Lower lobe of right lung (tissue), 2 donors: ENCODE measurements at regions not wholly inside any gene's neighbourhood (a gene's known extent, or its start where the extent isn't known, plus 50 kb on each side); places are given as distances from the start of the nearest gene placed in this dataset.

Experiments used
- ATAC-seq, 2 donors: fragments of 200-7000 bp; cut with Tn5 transposase; one replicate each; pipeline ENCODE4 v1.9.1; 2020 to 2022; ENCODE audit warnings: mild to moderate bottlenecking in 2 of 2, moderate library complexity in 2 of 2
- DNase-seq: peaks from one replicate; pipeline ENCODE4 v3.0.0-alpha.2; 2020
- H3K27ac ChIP-seq: fragments of 200-600 bp; one replicate; pipeline ENCODE4 v1.8.0; 2022
- H3K27me3 ChIP-seq: fragments of 200-600 bp; one replicate; pipeline ENCODE4 v1.8.0; 2022; ENCODE audit warnings: low read depth
- H3K36me3 ChIP-seq: fragments of 200-600 bp; one replicate; pipeline ENCODE4 v1.8.0; 2022; ENCODE audit warnings: mild to moderate bottlenecking
- H3K4me1 ChIP-seq: fragments of 200-600 bp; one replicate; pipeline ENCODE4 v1.8.0; 2022
- H3K4me3 ChIP-seq: fragments of 200-600 bp; one replicate; pipeline ENCODE4 v1.8.0; 2022; ENCODE audit warnings: mild to moderate bottlenecking
- H3K9me3 ChIP-seq: fragments of 200-600 bp; one replicate; pipeline ENCODE4 v1.8.0; 2022
- CTCF ChIP-seq: fragments of 200-600 bp; IDR thresholded peaks from one replicate; pipeline ENCODE4 v1.8.0; 2022; ENCODE audit warnings: antibody characterized with exemption, mild to moderate bottlenecking
- intact Hi-C: fragments of 100-400 bp; cut with DNase I; formaldehyde crosslinking; loops from one replicate; pipeline ENCODE4 v1.11.0; 2022
- donor health status: DM: no; HTN: yes; CAD: no; lungs with severe emphysema.

- intact Hi-C loops = no loop called here
- Histone ChIP-seq H3K4me3 (no peak overlapping the region), H3K27ac (no peak overlapping the region), H3K27me3 (no peaks in the 10 kb centered on the region), H3K9me3 (no peaks in the 10 kb centered on the region), H3K4me1 (no peaks in the 10 kb centered on the region), H3K36me3 (no peaks in the 10 kb centered on the region)
- DNase-seq (no peak), ATAC-seq (no peak)
- no peak for TF ChIP-seq CTCF
These were observed 277.0 kb downstream of the ACTR3B start for GRCh38 chr7:153036396-153037063.

- H3K27me3 ChIP-seq = no peaks in the 10 kb centered on the region
- no peaks in the 10 kb centered on the region for H3K4me1 ChIP-seq
- H3K36me3 ChIP-seq = no peaks in the 10 kb centered on the region
- intact Hi-C loops = no loop called here
- TF ChIP-seq CTCF = no peak
- DNase-seq (no peak), ATAC-seq (no peak)
- H3K9me3 ChIP-seq = no peaks in the 10 kb centered on the region
- H3K4me3 ChIP-seq = no peak overlapping the region
- H3K27ac ChIP-seq = no peak overlapping the region
These were observed 283.9 kb downstream of the ACTR3B start for GRCh38 chr7:153043440-153043839.

DNA sequence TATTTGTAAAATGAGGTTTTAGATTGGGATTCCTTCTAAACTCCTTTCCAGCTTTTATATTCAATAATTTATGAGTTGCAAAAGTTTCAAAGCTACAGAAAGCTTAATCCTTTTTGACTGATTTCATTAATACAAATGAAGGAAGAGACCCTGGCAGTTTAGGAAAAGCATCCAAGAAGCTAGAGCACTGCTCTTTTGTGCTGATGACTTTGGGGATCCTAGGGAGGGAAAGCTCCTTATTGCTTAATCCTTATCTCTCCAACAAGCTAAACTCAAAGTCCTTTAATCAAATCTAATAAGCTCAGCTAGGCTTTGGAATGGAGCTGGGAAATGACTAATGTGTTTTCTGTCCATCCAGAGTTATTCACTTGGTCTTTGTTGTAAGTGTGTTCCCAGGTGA lies 285.4 kb downstream of the ACTR3B start:
- H3K4me3 ChIP-seq = no peak overlapping the region
- no peak for TF ChIP-seq CTCF
- intact Hi-C loops = no loop called here
- no peak overlapping the region for H3K27ac ChIP-seq
- no peaks in the 10 kb centered on the region for H3K4me1 ChIP-seq
- no peak for ATAC-seq
- no peaks in the 10 kb centered on the region for H3K9me3 ChIP-seq
- DNase-seq = no peak
- no peaks in the 10 kb centered on the region for H3K36me3 ChIP-seq
- no peaks in the 10 kb centered on the region for H3K27me3 ChIP-seq

- Histone ChIP-seq H3K36me3 (no peaks in the 10 kb centered on the region), H3K27ac (no peak overlapping the region), H3K27me3 (no peaks in the 10 kb centered on the region), H3K4me3 (no peak overlapping the region), H3K4me1 (no peaks in the 10 kb centered on the region), H3K9me3 (no peaks in the 10 kb centered on the region)
- no peak for DNase-seq
- no peak for TF ChIP-seq CTCF
- intact Hi-C loops = no loop called here
- no peak for ATAC-seq
These were observed 287.8 kb downstream of the ACTR3B start for GRCh38 chr7:153047079-153047959.

DNA sequence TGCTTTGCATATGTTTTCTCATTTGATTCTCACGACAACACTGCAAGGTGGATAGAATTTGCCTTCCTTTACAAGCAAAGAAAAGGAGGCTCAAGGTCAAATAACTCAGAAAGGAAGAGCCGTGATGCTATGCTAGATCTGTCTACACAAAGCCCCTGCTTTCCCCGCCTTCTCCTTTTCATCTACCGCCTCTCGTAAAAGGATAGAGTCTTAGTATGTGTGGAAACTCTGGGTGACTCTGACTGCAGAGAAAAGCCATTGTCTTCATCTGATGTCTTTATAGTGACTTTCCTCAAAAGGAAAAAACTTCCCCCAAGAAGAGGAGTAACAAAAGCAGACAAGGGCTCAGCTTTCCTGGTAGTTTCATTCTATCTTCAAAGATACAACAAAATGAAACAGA lies 292.7 kb downstream of the ACTR3B start:
- Histone ChIP-seq H3K9me3 (no peaks in the 10 kb centered on the region), H3K27ac (no peak overlapping the region), H3K36me3 (no peaks in the 10 kb centered on the region), H3K4me1 (no peaks in the 10 kb centered on the region), H3K4me3 (no peak overlapping the region), H3K27me3 (no peaks in the 10 kb centered on the region)
- TF ChIP-seq CTCF = no peak
- intact Hi-C loops = no loop called here
- no peak for ATAC-seq
- no peak for DNase-seq
